ENCODE measurements at regions not wholly inside any gene's neighbourhood (a gene's known extent, or its start where the extent isn't known, plus 50 kb on each side); places are given as distances from the start of the nearest gene placed in this dataset.

DNA sequence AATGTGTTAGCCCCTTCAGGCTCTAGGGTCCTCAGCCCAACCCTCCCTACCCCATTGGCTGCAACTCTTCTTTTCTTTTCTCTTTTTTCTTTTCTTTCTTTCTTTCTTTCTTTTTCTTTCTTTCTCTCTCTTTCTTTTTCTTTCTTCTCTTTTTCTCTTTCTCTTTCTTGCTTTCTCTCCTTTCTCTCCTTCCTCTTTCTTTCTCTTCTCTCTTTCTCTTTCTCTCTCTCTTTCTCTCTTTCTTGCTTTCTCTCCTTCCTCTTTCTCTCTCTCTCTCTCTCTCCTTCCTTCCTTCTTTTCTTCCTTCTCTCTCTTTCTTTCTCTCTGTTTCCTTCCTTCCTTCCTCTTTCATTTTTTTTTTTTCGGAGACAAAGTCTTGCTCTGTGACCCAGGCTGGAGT is 458.9 kb downstream of the TYW1 start:
- TF ChIP-seq, protein P1, sequence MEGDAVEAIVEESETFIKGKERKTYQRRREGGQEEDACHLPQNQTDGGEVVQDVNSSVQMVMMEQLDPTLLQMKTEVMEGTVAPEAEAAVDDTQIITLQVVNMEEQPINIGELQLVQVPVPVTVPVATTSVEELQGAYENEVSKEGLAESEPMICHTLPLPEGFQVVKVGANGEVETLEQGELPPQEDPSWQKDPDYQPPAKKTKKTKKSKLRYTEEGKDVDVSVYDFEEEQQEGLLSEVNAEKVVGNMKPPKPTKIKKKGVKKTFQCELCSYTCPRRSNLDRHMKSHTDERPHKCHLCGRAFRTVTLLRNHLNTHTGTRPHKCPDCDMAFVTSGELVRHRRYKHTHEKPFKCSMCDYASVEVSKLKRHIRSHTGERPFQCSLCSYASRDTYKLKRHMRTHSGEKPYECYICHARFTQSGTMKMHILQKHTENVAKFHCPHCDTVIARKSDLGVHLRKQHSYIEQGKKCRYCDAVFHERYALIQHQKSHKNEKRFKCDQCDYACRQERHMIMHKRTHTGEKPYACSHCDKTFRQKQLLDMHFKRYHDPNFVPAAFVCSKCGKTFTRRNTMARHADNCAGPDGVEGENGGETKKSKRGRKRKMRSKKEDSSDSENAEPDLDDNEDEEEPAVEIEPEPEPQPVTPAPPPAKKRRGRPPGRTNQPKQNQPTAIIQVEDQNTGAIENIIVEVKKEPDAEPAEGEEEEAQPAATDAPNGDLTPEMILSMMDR (IDR thresholded peaks at IDR 0.05) = no peak
- no peak for TF ChIP-seq POLR2A (IDR thresholded peaks at IDR 0.05)
